HG03378 (cell line): ENCODE measurements at regions not wholly inside any gene's neighbourhood (a gene's known extent, or its start where the extent isn't known, plus 50 kb on each side); places are given as distances from the start of the nearest gene placed in this dataset.
"Not testable (repeated sequence)": the region's sequence is repeated elsewhere in the genome, so short reads cannot be mapped to it uniquely, and the experiment has no call there.

Experiments
- ATAC-seq: cut with Tn5 transposase; IDR thresholded peaks from one replicate; pipeline ENCODE4 v1.9.1; 2021; ENCODE audit warnings: mild to moderate bottlenecking, moderate library complexity; ENCODE audit not compliant: unreplicated experiment

DNA sequence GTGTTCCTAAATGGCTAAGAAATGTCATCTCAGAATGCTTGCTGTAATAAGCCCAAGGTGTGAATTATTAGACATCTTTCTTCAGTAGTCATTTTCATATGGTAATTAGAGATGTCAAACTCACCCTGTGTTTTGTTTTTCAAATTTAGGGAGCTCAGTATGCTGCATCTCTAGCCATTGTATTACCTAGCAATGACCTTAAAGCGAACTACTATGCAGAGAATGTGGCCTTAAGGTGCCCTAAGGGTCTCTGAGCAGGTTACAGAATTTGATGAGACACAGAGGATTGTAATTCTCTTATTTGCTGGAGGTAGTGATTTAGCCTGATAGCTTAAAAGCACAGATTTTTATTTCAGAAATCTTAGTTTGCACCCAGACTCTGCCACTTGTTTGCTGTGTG lies 1052.6 kb upstream of the DDX18 start:
- ATAC-seq = no peak

DNA sequence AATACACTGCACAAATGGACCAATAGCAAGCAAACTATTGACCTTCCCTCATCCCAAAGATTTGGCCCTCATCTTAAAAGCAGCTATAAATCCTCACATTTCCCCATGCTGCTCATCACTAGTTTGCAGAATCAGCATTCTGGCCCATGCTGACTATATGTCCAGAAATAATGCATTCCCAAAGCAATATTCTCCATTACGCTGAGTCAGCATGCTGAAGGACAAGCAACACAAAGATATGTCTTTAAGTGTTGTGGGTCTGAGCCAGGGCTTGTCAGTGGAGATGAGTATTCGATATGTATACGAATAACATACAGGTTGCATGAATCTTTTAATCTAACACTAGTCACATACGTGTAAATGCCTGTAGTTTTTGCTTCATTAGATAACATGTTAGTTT lies 1045.0 kb upstream of the DDX18 start:
- no peak for ATAC-seq

DNA sequence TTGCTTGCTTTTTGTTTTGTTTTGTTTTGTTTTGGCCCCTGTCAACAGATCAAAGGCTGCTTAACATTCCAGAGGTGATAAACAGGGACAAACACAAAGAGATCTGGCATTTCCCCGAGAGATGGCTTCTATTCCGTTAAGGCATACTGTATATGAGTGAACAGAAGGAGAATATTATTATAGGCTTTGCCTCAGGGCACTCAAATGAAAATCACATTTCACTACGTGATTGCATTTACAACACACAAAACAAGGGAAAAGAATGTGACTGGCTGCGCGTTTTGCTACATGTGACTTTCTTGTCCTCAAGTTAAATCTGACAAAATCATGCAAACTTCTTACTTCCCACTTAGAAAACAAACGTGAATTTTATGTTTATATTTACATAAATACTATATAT lies 1037.9 kb upstream of the DDX18 start:
- no peak for ATAC-seq

DNA sequence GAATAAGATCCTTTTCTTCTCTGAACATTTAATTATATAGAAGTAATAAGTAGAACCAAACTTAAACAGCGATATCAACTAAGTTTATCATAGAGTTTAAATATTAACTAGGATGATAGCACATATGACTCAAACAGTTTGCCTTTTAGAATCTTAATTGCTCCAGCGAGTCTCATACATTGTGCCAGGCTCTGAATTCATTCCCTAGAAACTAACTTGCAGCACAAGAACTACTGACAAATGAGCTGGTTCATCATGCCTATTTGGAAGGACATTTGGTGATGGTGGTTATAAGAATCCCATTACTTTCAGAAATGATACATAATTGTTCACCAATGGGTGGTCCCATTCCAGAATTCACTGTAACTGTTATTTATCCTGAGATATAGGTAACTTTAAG lies 1026.6 kb upstream of the DDX18 start:
- ATAC-seq = no peak

DNA sequence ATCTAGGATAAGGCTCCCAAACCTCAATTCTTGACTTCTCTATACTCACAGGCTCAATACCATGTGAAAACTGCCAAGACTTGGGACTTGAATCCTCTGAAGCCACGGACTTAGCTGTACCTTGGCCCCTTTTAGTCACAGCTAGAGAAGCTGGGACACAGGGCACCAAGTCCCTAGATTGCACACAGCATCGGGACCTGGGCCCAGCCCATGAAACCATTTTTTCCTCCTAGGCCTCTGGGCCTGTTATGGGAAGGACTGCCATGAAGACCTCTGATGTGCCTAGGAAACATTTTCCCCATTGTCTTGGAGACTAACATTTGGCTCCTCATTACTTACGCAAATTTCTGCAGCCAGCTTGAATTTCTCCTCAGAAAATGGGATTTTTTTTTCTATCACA lies 1011.8 kb upstream of the DDX18 start:
- no peak for ATAC-seq

DNA sequence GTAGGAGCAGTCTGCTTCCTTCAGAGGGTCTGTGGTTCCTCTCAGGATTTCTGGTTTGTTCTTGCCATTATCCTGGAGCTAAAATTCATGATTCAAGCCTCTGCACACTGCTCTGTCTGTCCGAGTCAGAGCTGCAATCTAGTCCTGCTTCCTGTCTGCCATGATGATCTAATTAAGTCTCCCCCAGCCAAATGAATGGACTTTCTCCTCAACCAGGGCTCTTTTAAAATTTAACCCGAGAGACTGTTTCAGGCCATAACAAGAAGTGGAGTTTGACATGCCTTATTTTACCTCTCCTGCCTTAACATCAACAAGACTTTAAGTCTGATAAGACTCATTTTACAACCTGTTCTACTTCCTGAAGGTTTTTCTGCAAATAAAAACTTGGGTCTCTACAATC lies 1009.6 kb upstream of the DDX18 start:
- no peak for ATAC-seq

DNA sequence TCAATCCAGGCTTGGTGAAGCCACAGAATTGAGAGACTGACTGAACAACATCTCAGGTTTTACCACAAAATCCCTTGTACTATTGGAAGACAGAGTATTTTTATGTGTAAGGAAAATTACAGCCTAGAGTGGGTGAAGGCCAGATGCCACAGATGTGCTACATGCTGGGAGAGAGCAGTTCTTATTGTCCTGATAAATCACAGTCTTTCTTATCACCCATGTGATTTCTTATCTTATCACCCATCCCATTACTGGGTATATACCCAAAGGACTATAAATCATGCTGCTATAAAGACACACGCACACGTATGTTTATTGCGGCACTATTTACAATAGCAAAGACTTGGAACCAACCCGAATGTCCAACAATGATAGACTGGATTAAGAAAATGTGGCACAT lies 1008.0 kb upstream of the DDX18 start:
- ATAC-seq = not testable (repeated sequence)

DNA sequence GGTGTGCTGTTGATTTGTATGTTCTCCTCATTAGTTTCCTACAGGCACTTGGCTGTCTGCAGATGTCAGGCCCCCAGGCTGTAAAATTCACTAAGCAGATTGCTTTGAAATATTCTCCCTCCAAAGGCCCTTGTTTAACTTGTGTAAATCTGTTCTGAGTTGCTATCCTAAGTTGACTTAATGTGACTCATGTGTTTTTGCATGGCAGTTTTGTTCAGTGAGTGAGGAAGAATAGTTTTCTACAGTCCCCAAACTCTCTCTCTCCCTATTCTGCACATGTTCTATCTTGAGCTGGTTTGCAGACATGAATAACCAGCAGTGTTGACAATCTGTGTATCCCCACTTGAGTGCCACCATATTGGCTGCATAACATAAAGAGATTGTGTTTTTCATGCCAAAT lies 1005.4 kb upstream of the DDX18 start:
- ATAC-seq = no peak

DNA sequence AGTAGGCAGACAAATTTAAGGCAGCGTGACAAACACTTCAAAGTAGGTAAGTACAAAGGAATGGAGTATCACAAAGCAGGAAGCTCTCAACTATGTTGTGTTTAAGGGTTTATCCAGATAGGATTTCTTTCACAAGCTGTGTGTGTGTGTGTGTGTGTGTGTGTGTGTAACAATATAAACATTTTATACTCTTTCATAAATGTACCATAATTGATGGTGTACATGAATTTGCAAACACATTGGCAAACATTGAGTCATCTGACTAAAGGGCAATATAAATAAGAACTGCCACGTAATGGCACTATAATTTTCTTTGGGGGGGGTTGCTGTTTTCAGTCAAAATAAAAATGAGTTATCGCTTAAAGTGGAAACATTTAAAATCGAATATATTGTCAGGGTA lies 1004.4 kb upstream of the DDX18 start:
- ATAC-seq = no peak

DNA sequence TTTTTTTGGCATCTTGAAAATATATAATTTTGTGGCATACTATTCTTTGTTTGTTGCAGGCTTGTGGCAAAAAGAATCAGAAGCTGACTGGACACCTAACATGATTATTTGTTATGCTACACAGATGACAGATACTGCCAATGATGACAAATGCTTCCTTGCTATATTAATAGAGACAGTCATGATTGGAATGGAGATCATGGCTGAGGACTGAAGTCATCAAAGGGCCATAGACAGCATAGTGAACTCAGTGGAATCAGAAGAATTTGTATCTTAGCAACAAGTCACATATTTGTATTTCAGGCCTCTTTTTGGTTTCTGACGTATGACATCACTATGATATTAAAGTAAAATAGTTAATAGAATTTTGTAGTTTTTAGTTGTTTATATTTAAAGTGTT lies 1003.8 kb upstream of the DDX18 start:
- no peak for ATAC-seq

DNA sequence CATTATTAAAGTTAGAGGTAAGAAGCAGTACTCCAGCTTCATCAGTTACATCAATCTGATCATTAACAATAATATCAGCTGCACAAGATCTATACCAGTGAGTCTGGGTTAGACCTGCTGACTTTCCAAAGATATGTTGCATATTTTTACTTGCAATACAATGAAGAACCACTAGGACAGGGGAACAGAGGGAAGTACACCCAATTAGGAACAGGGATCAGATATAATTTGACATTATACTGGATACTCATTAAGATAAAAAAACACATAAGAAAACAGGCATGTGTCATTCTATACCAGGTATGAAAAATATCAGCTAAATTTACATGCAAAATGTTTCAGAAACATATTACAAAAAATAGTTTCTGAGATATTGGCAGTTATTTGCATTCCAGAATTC lies 995.1 kb upstream of the DDX18 start:
- ATAC-seq = no peak

DNA sequence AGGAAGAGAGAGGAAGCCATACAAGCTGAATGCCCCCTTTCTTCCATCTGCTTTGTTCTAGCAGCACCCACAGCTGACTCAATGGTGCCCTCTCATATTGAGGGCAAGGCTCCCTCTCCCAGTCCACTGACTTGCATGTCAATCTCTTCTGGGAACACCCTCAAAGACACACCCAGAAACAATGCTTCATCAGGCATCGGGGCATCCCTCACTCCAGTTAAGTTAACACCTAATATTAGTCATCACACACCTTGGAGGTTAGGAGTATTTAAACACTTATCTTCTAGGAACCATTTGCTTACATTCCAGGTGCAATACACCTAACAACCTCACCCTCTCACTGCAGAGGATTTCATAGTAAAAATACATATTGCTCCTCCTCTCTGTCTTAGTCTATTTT lies 993.5 kb upstream of the DDX18 start:
- ATAC-seq = no peak

DNA sequence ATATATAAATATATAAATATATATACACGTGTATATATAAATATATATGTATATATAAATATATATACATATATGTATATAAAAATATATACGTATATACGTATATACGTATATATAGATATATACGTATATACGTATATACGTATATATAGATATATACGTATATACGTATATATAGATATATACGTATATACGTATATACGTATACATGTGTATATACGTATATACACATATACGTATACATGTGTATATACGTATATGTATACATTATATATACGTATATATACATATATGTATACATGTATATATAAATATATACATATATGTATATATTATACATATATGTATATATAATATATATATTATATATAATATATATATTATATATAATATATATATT lies 984.9 kb upstream of the DDX18 start:
- ATAC-seq = not testable (repeated sequence)

DNA sequence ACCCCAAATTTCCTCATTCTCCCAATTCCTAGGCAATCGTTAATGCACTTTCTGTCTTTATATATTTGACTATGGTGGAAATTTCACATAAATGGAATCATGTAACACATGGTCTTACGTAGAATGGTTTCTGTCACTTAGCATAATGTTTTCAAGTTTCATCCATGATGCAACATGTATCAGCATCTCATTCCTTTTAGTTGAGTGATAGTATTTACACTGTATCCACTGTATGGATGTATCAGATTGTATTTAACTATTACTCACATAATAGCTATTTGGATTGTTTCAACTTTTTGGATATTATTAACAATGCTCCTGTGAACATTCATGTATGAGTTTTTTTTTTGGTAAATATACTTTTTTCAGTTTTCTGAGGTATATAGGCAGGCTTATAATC lies 982.3 kb upstream of the DDX18 start:
- no peak for ATAC-seq

DNA sequence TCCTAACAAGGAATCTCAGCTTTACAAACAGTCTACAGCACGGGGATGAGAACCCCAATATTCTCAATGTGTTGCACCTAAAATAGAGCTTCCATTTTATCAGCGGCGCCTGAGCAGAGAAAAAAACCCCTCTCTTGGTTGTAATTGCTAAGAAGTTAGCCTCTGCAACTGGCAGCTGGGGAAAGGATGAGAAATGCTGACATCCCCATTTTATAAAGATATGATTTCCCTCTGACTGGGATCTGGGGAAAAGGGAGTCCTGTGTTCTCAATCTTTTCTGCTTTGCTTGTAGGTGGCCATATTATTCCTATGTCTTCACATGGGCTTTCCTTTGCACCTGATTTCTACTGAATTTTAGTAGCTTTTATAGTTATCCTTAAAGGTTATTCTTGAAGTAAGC lies 981.4 kb upstream of the DDX18 start:
- ATAC-seq = no peak

DNA sequence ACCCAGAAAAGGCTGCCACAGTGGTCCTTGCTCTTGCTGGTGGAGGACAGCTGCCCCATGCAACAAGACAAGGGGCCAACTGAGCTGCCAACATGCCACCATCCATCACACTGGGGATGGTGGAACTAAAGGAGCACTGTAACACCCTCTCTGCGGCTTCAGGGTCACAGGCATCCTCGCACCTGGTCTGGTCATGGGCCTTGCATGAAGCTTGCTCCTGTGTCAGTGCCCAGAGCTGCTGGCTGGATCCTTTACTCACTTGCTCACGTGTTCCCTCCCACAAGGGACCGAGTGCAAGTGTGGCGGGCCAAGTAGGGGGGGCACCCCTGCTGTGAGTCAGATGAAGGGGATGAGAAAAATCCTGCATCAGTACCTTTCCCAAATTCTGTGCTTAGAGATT lies 972.3 kb upstream of the DDX18 start:
- no peak for ATAC-seq

DNA sequence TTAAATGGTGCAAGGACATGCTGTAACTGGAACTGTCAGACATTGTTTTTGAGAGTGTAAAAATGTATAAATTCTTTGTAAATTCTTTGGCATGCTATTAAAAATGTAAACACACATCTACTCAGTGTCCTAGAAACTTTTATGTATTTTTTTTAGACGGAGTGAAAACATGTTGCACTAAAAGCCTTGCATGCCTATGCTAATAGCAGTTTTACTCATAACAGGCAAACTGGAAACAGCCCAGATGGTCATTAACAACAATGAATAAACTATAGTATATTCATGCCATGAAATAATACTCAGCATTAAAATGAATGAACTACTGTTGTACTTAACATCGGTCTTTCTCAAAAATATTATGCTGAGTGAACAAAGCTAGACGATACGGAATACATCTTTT lies 954.8 kb upstream of the DDX18 start:
- no peak for ATAC-seq

DNA sequence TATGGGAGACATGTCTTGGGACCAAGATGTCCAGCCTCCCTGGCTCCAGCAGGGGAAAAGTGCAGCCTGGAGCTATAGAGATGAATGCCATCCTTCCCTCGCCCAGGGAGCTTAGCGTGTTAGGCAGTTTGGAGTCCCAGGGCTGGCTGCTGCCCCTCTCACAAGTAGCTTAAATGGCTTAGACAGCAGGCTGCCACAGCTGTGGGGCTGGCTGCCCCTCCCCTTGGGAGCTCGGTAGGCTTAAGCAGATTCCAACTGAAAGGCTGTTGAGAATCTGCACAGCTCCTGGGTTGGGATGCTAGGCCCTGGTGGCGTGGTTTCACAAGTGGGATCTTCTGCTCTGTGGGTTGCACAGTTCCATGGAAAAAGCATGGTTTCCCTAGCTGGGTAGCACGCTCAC lies 940.5 kb upstream of the DDX18 start:
- no peak for ATAC-seq

DNA sequence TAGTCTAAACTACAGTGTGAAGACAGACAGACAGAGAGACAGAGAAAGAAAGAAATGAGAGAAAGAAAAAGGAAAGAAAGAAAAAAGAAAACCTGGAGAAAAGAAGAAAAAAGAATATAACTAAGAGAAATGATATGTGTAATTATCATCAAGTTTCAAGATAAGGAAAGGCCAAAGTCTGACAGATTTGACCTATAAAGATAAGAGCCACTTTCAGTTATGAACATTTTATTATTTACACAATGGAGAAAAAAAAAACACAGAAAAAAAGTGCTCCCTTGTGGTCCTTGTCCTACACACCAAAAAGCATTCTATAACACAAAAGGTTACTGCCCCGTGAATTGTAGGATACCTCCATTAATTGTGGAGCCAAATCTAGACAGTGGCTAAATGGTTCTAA lies 937.2 kb upstream of the DDX18 start:
- ATAC-seq = no peak

DNA sequence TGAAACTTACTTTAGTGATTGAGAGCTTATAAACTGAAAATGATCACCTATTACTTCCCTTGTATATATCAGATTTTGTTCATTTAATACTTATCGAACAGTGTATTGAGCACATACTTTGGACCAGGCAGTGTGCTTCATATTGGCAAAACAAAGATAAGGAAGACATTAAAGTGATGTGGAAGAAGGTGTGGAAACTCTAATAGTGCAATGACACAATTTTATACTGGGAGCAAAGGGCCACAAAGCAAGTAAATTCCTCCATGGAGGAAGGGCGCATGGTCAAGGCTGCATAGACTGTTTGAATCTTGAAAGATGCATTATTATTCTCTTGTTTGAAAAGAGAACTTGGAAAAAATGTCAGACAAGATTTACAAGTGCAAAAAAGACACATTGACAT lies 936.5 kb upstream of the DDX18 start:
- ATAC-seq = no peak

DNA sequence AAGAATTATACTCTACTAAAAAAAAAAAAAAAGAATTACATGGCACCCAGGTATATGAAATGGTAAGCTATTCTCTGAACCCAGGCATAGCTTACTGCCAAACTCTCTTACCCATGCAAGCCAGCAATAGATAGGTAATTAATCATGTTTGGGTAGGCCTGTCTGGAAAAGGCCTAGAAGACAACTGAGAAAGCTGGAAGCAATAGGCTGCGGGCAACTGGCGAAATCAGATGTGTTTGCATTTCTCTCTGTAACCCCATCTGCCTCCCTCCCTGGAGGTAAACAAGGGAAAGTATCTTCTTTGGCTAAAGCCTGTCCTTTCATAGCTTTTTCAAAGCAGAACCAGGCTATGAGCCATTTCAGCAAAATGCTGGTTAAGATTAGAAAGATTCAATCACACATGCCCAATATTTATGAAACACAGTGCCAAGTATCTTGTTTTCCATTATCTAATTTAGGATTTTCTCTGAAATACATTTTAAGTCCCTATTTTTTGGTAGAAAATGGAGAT lies 934.8 kb upstream of the DDX18 start:
- ATAC-seq = no peak

DNA sequence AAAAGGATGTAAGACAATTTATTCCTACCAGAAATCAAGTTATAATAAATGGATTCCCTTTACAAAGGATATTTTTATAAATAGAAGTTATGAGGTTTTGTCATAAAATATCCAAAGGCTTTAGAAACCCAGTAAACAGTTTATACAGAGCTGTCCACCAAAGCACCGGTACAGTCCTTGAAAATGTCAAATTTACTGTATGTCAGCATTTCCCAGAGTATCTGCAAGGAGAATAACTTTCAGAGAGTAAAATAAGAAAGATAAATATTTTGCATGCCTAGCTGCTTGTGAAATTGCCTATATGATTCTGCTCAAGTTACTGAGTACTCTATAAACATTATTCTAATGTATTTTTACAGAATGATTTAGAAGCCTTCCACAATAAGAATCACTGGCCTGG lies 923.3 kb upstream of the DDX18 start:
- no peak for ATAC-seq

DNA sequence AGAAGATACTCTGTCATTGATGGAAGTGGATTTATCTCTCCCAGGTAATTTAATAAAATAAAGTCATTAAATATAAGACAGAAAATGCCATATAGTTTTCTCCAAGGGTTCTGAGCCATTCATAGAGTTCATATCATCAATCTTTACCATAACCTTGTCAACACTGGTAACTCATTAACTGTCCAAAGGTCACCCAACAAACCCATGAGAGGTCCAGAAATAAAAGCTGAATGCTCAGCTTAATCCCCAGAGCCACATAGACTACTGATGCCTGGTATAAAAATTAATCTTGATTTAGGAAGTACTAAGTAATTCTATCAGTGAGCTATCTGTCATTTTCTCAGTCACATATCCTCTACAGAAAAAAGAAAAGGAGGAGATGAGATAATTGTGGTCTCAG lies 903.0 kb upstream of the DDX18 start:
- ATAC-seq = no peak

DNA sequence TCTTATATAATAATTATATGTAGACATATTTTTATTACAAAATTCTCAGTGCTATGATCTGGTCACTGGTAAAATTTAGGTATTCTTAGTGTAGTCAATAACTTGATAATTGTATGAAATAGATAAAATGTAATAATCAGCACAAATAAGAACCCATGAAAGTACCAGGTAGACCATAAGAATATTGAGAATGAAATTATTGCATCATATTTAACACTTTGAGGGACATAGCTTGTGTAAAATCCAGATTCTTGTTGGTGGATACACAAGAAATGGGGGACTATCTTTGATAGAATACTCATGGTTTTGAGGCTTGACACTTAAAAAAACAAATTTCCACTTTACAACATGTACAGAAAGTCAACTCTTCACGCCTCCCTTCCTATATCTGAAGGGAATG lies 898.8 kb upstream of the DDX18 start:
- ATAC-seq = no peak
